ENCODE measurements at regions not wholly inside any gene's neighbourhood (a gene's known extent, or its start where the extent isn't known, plus 50 kb on each side); places are given as distances from the start of the nearest gene placed in this dataset.
A peak's percentile ranks its signal among the peaks of the same experiment; 100 is the strongest.
"Not testable (repeated sequence)": the region's sequence is repeated elsewhere in the genome, so short reads cannot be mapped to it uniquely, and the experiment has no call there.

DNA sequence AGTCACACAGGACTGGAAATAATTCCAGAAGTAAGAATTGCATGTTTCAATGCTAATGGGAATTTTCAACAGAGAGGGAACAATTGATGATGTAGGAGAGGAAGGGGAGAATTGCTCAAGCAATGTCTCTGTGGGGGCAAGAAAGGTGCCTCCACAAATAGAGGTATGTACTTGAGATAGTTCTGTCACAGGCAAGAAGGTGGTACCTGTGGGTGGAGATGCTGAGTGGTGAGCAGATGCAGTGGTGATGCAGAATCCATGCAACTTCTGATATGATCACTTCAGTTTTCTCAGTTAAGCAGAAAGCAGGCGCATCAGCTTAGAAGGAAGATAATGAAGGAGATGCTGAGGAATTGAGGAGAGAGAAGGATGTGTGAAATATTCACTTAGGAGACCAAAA lies 55.1 kb upstream of the SEC24B start:
- DNase-seq: no peak
- WGBS (ENCODE audit: insufficient coverage): 89% methylated on average over 1 of the region's 1 CpG
- Histone ChIP-seq H3K36me3 (ENCODE audit: control insufficient read depth, insufficient read depth, low read length) (no peaks in the 10 kb centered on the region), H3K4me3 (ENCODE audit: low read length) (no peak overlapping the region), H3K27me3 (ENCODE audit: control insufficient read depth, insufficient read depth, low read length) (no peaks in the 10 kb centered on the region), H3K9me3 (replicated peaks; ENCODE audit: control insufficient read depth, low read depth, low read length) (no peaks in the 10 kb centered on the region), H3K27ac (ENCODE audit: low read length) (no peak overlapping the region), H3K4me1 (ENCODE audit: control insufficient read depth, insufficient read depth, low read length) (no peaks in the 10 kb centered on the region)

DNA sequence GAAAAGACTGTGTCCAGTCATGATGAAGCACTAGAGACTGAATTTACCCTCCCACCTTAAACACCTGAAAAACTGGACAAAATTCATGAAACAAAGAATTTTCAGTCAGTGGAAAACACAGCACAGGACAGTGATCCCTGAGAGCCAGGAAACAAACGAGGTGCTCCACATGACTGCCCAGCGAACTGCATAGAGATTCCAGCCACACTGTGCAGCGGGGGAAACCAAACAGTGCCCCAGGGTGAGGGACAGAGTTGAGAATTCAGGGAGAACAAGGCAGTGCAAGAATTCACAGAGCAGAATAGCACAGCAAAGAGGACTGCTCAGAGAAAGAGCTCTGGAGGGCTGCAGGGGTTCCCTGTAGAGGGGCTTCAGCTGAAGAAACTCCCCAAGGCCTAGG lies 55.5 kb upstream of the SEC24B start:
- H3K36me3 ChIP-seq (ENCODE audit: control insufficient read depth, insufficient read depth, low read length): no peaks in the 10 kb centered on the region
- H3K4me1 ChIP-seq (ENCODE audit: control insufficient read depth, insufficient read depth, low read length): no peaks in the 10 kb centered on the region
- no peak overlapping the region for H3K27ac ChIP-seq (ENCODE audit: low read length)
- no peak overlapping the region for H3K4me3 ChIP-seq (ENCODE audit: low read length)
- DNase-seq: no peak
- H3K9me3 ChIP-seq (replicated peaks; ENCODE audit: control insufficient read depth, low read depth, low read length): no peaks in the 10 kb centered on the region
- no peaks in the 10 kb centered on the region for H3K27me3 ChIP-seq (ENCODE audit: control insufficient read depth, insufficient read depth, low read length)
- 42% methylated on average over 3 of the region's 3 CpGs for WGBS (ENCODE audit: insufficient coverage)

DNA sequence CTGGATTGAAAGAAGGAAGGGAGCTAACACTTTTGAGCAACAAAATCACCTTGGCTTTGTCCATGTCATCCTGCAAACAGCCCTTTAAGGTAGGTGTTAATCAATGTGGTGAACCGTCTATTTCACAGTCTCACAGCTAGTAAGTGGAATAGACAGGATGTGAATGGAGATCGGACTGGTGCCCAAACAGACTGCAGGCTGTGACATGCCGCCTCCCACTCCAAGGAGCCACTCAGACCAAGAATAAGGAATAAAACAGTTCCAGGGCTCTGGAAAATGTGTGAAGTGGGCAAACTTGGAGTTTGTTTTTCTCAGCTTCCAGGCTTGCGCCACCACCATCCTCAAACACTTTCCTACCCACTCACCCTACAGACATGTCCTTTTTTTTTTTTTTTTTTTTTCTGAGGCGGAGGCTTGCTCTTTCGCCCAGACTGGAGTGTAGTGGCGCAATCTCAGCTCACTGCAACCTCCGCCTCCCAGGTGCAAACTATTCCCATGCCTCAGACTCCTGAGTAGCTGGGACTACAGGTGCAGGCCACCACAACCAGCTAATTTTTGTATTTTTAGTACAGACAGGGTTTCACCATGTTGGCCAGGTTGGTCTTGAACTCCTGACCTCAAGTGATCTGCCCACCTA lies 57.7 kb upstream of the SEC24B start:
- H3K27ac ChIP-seq (ENCODE audit: low read length): no peak overlapping the region
- H3K36me3 ChIP-seq (ENCODE audit: control insufficient read depth, insufficient read depth, low read length): no peaks in the 10 kb centered on the region
- H3K9me3 ChIP-seq (replicated peaks; ENCODE audit: control insufficient read depth, low read depth, low read length): no peaks in the 10 kb centered on the region
- 71% methylated on average over 1 of the region's 8 CpGs for WGBS (ENCODE audit: insufficient coverage)
- no peaks in the 10 kb centered on the region for H3K4me1 ChIP-seq (ENCODE audit: control insufficient read depth, insufficient read depth, low read length)
- H3K27me3 ChIP-seq (ENCODE audit: control insufficient read depth, insufficient read depth, low read length): no peaks in the 10 kb centered on the region
- H3K4me3 ChIP-seq (ENCODE audit: low read length): no peak overlapping the region
- no peak for DNase-seq

DNA sequence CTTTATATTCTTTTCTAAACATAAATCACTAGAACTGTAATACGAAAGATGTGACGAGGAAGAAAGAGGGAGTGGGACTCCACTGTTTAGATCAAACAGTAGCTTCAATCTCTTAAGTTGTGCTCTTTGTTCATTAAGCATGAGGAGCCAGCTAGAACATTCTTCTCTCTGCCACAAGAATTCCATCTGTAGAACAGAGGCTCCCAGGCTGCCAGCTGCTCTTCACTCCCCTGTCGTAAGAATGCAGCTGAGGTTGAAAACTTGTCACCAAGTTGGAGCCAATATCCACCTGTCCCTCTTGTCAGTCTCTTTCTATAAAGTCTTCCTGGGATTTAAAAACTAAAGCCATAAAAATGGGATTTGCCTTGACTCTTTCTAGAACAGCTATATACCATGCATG lies 65.0 kb upstream of the SEC24B start:
- DNase-seq: peak; percentile 34
- Histone ChIP-seq H3K9me3 (replicated peaks; ENCODE audit: control insufficient read depth, low read depth, low read length) (no peaks in the 10 kb centered on the region), H3K36me3 (ENCODE audit: control insufficient read depth, insufficient read depth, low read length) (no peaks in the 10 kb centered on the region), H3K4me1 (ENCODE audit: control insufficient read depth, insufficient read depth, low read length) (peaks cover 3% of the 10 kb centered on the region), H3K27ac (ENCODE audit: low read length) (no peak overlapping the region), H3K27me3 (ENCODE audit: control insufficient read depth, insufficient read depth, low read length) (no peaks in the 10 kb centered on the region), H3K4me3 (ENCODE audit: low read length) (no peak overlapping the region)
- WGBS (ENCODE audit: insufficient coverage): 33% methylated on average over 1 of the region's 3 CpGs

DNA sequence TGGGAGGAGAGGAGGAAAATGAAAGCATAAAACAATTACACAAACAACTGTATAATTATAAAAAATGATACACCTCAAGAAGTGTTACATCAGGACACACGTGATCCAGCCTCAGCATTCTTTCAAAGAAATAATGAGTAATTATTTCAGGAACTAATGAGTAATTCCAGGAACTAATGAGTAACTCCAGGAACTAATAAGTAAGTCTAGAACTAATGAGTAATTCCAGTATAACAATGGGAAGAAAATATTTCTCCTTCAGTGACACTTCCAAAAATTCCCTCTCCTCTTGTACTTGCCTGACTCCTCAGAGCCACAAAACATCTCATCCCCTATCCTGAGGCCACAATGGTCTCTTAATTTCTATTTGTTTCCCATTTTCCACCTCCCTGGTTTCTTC lies 63.5 kb upstream of the COL25A1 start:
- Histone ChIP-seq H3K27me3 (ENCODE audit: control insufficient read depth, insufficient read depth, low read length) (no peaks in the 10 kb centered on the region), H3K36me3 (ENCODE audit: control insufficient read depth, insufficient read depth, low read length) (no peaks in the 10 kb centered on the region), H3K4me1 (ENCODE audit: control insufficient read depth, insufficient read depth, low read length) (peaks cover 3% of the 10 kb centered on the region), H3K9me3 (replicated peaks; ENCODE audit: control insufficient read depth, low read depth, low read length) (no peaks in the 10 kb centered on the region), H3K4me3 (ENCODE audit: low read length) (no peak overlapping the region), H3K27ac (ENCODE audit: low read length) (no peak overlapping the region)
- no CpG with 5 or more reads among the region's 1 CpG for WGBS (ENCODE audit: insufficient coverage)
- no peak for DNase-seq

DNA sequence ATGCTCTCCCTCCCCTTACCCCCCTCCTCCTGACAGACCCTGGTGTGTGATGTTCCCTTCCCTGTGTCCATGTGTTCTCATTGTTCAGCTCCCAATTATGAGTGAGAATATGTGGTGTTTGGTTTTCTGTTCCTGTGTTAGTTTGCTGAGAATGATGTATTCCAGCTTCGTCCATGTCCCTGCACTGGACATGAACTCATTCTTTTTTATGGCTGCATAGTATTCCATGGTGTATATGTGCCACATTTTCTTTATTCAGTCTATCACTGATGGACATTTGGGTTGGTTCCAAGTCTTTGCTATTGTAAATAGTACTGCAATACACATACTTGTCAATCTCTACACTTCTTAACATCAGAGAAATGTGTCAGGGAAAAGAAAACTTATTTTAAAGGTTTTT lies 62.8 kb upstream of the COL25A1 start:
- DNase-seq; H3K4me3 ChIP-seq (ENCODE audit: low read length): not testable (repeated sequence)
- WGBS (ENCODE audit: insufficient coverage): no CpG with 5 or more reads among the region's 1 CpG

DNA sequence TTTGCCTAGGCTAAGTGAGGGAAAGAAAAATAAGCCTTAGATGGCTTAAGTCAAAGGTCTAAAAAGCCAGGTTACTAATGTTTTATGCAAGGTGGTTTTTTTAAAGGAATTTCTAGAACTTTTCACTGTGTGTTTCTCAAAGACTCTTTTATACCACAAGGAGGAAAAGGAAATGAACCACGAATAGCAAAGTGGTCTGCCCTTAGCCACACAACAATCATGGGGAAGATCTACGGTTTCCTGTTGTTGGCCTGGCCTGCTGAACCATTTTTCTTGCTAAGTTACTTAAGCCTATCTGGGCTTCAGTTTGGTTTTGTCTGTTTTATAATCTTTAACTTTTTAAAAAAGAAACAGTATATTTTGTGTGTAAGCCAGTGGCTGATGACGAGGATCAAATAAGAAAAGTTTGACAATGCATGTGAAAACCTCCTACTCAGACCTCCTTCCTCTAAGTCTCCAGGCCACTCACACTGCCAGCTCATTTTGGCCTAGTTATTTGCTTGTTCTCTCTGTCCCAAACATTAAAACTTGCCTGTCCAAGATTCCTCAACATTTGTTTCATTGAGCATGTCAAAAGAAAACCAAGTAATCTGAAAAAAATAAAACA lies 56.7 kb upstream of the COL25A1 start:
- H3K36me3 ChIP-seq (ENCODE audit: control insufficient read depth, insufficient read depth, low read length): no peaks in the 10 kb centered on the region
- H3K27me3 ChIP-seq (ENCODE audit: control insufficient read depth, insufficient read depth, low read length): no peaks in the 10 kb centered on the region
- H3K9me3 ChIP-seq (replicated peaks; ENCODE audit: control insufficient read depth, low read depth, low read length): no peaks in the 10 kb centered on the region
- peak; percentile 48 for DNase-seq
- no CpG with 5 or more reads among the region's 3 CpGs for WGBS (ENCODE audit: insufficient coverage)
- H3K27ac ChIP-seq (ENCODE audit: low read length): no peak overlapping the region
- no peak overlapping the region for H3K4me3 ChIP-seq (ENCODE audit: low read length)
- H3K4me1 ChIP-seq (ENCODE audit: control insufficient read depth, insufficient read depth, low read length): no peaks in the 10 kb centered on the region

More for the DNA sequence above, 62.8 kb upstream of the COL25A1 start:
- not testable (repeated sequence) for H3K4me1 ChIP-seq (ENCODE audit: control insufficient read depth, insufficient read depth, low read length); H3K27ac ChIP-seq (ENCODE audit: low read length); H3K9me3 ChIP-seq (replicated peaks; ENCODE audit: control insufficient read depth, low read depth, low read length); H3K36me3 ChIP-seq (ENCODE audit: control insufficient read depth, insufficient read depth, low read length); H3K27me3 ChIP-seq (ENCODE audit: control insufficient read depth, insufficient read depth, low read length)

DNA sequence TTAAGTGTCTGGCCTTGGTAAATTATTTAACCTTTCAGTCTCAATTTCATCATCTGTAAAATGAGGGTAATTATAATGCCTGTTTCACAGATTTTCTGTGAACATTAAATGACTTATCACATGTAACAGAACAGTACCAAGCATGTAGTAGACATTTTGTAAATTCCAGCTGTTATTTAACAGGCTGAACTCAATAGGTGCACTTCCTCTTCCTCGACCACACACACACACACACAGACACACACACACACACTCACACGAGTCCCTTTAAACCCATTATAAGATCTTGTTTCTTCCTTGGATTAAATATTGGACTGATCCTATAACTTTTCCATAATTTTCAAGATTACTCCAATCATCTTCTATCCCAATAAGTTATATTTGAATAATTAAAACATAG lies 53.4 kb upstream of the COL25A1 start:
- no peaks in the 10 kb centered on the region for H3K4me1 ChIP-seq (ENCODE audit: control insufficient read depth, insufficient read depth, low read length)
- no peaks in the 10 kb centered on the region for H3K9me3 ChIP-seq (replicated peaks; ENCODE audit: control insufficient read depth, low read depth, low read length)
- no peak overlapping the region for H3K27ac ChIP-seq (ENCODE audit: low read length)
- no peaks in the 10 kb centered on the region for H3K27me3 ChIP-seq (ENCODE audit: control insufficient read depth, insufficient read depth, low read length)
- WGBS (ENCODE audit: insufficient coverage): no CpG with 5 or more reads among the region's 2 CpGs
- H3K4me3 ChIP-seq (ENCODE audit: low read length): no peak overlapping the region
- DNase-seq: no peak
- no peaks in the 10 kb centered on the region for H3K36me3 ChIP-seq (ENCODE audit: control insufficient read depth, insufficient read depth, low read length)

DNA sequence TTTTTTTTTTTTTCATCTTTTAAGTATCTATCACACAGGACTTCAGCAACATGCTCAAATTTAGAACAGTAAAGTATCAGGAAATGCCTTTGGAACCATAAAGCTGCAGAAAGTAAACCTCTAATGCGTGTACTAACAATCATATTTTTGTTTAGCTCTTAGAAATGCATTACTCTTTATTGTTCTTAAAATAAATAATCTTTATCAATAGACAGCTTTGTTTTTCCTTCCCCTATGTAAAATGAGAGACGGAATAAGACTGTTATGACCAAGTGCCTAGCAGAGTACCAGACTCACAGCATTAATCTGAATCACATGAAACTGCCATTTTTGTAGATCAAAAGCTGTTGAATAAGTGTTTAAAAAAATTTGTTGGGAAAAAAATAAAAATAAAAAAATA lies 50.5 kb upstream of the COL25A1 start:
- H3K4me1 ChIP-seq (ENCODE audit: control insufficient read depth, insufficient read depth, low read length): no peaks in the 10 kb centered on the region
- WGBS (ENCODE audit: insufficient coverage): no CpG with 5 or more reads among the region's 2 CpGs
- no peak overlapping the region for H3K27ac ChIP-seq (ENCODE audit: low read length)
- H3K36me3 ChIP-seq (ENCODE audit: control insufficient read depth, insufficient read depth, low read length): no peaks in the 10 kb centered on the region
- no peak for DNase-seq
- H3K27me3 ChIP-seq (ENCODE audit: control insufficient read depth, insufficient read depth, low read length): no peaks in the 10 kb centered on the region
- no peak overlapping the region for H3K4me3 ChIP-seq (ENCODE audit: low read length)
- no peaks in the 10 kb centered on the region for H3K9me3 ChIP-seq (replicated peaks; ENCODE audit: control insufficient read depth, low read depth, low read length)
